ENCODE measurements at regions not wholly inside any gene's neighbourhood (a gene's known extent, or its start where the extent isn't known, plus 50 kb on each side); places are given as distances from the start of the nearest gene placed in this dataset.
A peak's percentile ranks its signal among the peaks of the same experiment; 100 is the strongest.

GRCh38 chr9:91157883-91158282, 203.8 kb downstream of the AUH start:
- H3K4me1 Mint-ChIP-seq (ENCODE audit: low read depth) = peaks cover 60% of the 10 kb centered on the region
- ChIA-PET CTCF (interaction anchor here (1.1 to 1.4 kb wide), 2 partner anchors 35 to 40 kb away, joined by 3 read pairs; no protein-coding TSS in a partner anchor), POLR2A (interaction anchor here (1.2 to 1.6 kb wide), 4 partner anchors 9 to 35 kb away, joined by 3 to 7 read pairs (median 4); no protein-coding TSS in a partner anchor)
- peaks cover 11% of the 10 kb centered on the region for H3K9me3 Mint-ChIP-seq
- DNase-seq (no peak), ATAC-seq (no peak)
- no peak overlapping the region for H3K4me3 Mint-ChIP-seq
- H3K27me3 Mint-ChIP-seq = no peaks in the 10 kb centered on the region
- intact Hi-C loops (cut with micrococcal nuclease) = no loop called here
- peaks cover 21% of the 10 kb centered on the region for H3K36me3 Mint-ChIP-seq (ENCODE audit: low read depth)
- no peak for TF ChIP-seq CTCF (IDR thresholded peaks at IDR 0.05)
- no peak overlapping the region for H3K27ac Mint-ChIP-seq

- Mint-ChIP-seq H3K27me3 (no peaks in the 10 kb centered on the region), H3K36me3 (ENCODE audit: low read depth) (peaks cover 22% of the 10 kb centered on the region), H3K9me3 (peaks cover 9% of the 10 kb centered on the region), H3K4me1 (ENCODE audit: low read depth) (peaks cover 59% of the 10 kb centered on the region), H3K4me3 (no peak overlapping the region), H3K27ac (no peak overlapping the region)
- no peak for DNase-seq
- ChIA-PET POLR2A (interaction anchor here (1.2 to 1.6 kb wide), 4 partner anchors 10 to 35 kb away, joined by 3 to 7 read pairs (median 4); no protein-coding TSS in a partner anchor), CTCF (interaction anchor here (1.1 to 1.4 kb wide), 2 partner anchors 34 to 40 kb away, joined by 3 read pairs; no protein-coding TSS in a partner anchor)
- intact Hi-C loops (cut with micrococcal nuclease) = no loop called here
- no peak for ATAC-seq
- no peak for TF ChIP-seq CTCF (IDR thresholded peaks at IDR 0.05)
Observed at GRCh38 chr9:91158286-91158685, 203.4 kb downstream of the AUH start.

GRCh38 chr9:91158946-91159345, 202.8 kb downstream of the AUH start:
- Mint-ChIP-seq H3K9me3 (peaks cover 9% of the 10 kb centered on the region), H3K36me3 (ENCODE audit: low read depth) (peaks cover 20% of the 10 kb centered on the region), H3K27me3 (no peaks in the 10 kb centered on the region), H3K4me1 (ENCODE audit: low read depth) (peaks cover 62% of the 10 kb centered on the region), H3K4me3 (no peak overlapping the region), H3K27ac (no peak overlapping the region)
- ChIA-PET POLR2A (interaction anchor here (1.6 kb wide), 3 partner anchors 12 to 34 kb away, joined by 3 to 4 read pairs (median 3); no protein-coding TSS in a partner anchor), CTCF (no interaction called here)
- ATAC-seq (no peak), DNase-seq (no peak)
- intact Hi-C loops (cut with micrococcal nuclease) = no loop called here
- TF ChIP-seq CTCF (IDR thresholded peaks at IDR 0.05) = no peak

- TF ChIP-seq CTCF (IDR thresholded peaks at IDR 0.05) = no peak
- Mint-ChIP-seq H3K36me3 (ENCODE audit: low read depth) (peaks cover 20% of the 10 kb centered on the region), H3K4me1 (ENCODE audit: low read depth) (peaks cover 67% of the 10 kb centered on the region), H3K4me3 (no peak overlapping the region), H3K27me3 (no peaks in the 10 kb centered on the region), H3K9me3 (peaks cover 5% of the 10 kb centered on the region), H3K27ac (peak overlapping the region; percentile 55)
- no peak for ATAC-seq
- CTCF ChIA-PET = interaction anchor here (1.5 kb wide), 1 partner anchor 8 kb away, joined by 4 read pairs; no protein-coding TSS in a partner anchor
- intact Hi-C loops (cut with micrococcal nuclease) = loop anchor here (5.0 kb wide), 1 partner anchor 48 kb away; no protein-coding TSS in a partner anchor
- no peak for DNase-seq
- POLR2A ChIA-PET = interaction anchor here (1.6 to 7.2 kb wide), 3 partner anchors 9 to 33 kb away, joined by 3 to 87 read pairs (median 9); no protein-coding TSS in a partner anchor
Observed at GRCh38 chr9:91159664-91160121, 202.0 kb downstream of the AUH start.

DNA sequence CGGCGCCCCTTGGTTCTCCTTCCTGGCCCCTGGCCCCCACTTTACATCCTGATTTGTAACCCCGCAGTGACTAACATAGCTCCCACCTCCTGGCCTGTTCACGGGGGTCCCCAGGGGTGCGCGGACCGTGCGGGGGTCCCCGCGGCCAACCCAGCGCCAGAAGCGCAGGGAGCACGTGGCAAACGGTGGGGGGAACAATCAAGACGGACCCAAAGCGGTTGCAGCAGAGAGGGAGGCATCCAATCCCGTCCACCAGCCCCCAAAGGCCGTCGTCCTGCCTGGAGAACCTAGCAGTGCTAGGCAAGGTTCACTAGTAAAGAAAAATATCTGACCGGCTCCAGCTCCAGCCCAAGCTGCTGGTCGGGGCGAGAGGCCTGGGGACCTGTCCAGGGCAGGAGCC, 201.5 kb downstream of the AUH start:
- H3K36me3 Mint-ChIP-seq (ENCODE audit: low read depth) = peaks cover 15% of the 10 kb centered on the region
- ATAC-seq (no peak), DNase-seq (no peak)
- ChIA-PET CTCF (interaction anchor here (1.5 kb wide), 1 partner anchor 8 kb away, joined by 4 read pairs; no protein-coding TSS in a partner anchor), POLR2A (interaction anchor here (0.6 to 7.2 kb wide), 4 partner anchors 9 to 240 kb away, joined by 3 to 87 read pairs (median 6); no protein-coding TSS in a partner anchor)
- no peaks in the 10 kb centered on the region for H3K27me3 Mint-ChIP-seq
- H3K27ac Mint-ChIP-seq = no peak overlapping the region
- no peak overlapping the region for H3K4me3 Mint-ChIP-seq
- peaks cover 67% of the 10 kb centered on the region for H3K4me1 Mint-ChIP-seq (ENCODE audit: low read depth)
- intact Hi-C loops (cut with micrococcal nuclease) = loop anchor here (5.0 kb wide), 1 partner anchor 47 kb away; no protein-coding TSS in a partner anchor
- peaks cover under 1% of the 10 kb centered on the region for H3K9me3 Mint-ChIP-seq
- TF ChIP-seq CTCF (IDR thresholded peaks at IDR 0.05) = no peak

Measured in activated CD8-positive, alpha-beta T cell treated with anti-CD3 and anti-CD28 coated beads for 36 hours (primary cell).